Adrenal gland (tissue), 9 donors: ENCODE measurements at regions not wholly inside any gene's neighbourhood (a gene's known extent, or its start where the extent isn't known, plus 50 kb on each side); places are given as distances from the start of the nearest gene placed in this dataset.

Experiments used
- DNase-seq, 7 donors: peaks; one replicate each; pipeline ENCODE4 v3.0.0-alpha.2; 2019 to 2020
- H3K27ac ChIP-seq, 5 donors: fragments of 200-600 bp; sonication (generic) in 4 of 5; 1 replicate in 3 of 5; 2 replicates in 2 of 5; pipeline versions ENCODE4 v1.5.1 to v1.8.0; 2016 to 2020; ENCODE audit warnings: mild to moderate bottlenecking in 1 of 5
- H3K27me3 ChIP-seq: fragments of 200-600 bp; 2 replicates; pipeline ENCODE4 v1.8.0; 2021
- H3K36me3 ChIP-seq, 2 donors: fragments of 200-600 bp; replicated peaks in 1 of 2; 1 replicate in 1 of 2; 2 replicates in 1 of 2; pipeline versions ENCODE4 v1.5.1 to v1.8.0; 2018 to 2022
- H3K4me1 ChIP-seq, 2 donors: fragments of 200-600 bp; replicated peaks in 1 of 2; 1 replicate in 1 of 2; 2 replicates in 1 of 2; pipeline versions ENCODE4 v1.5.1 to v1.8.0; 2018 to 2021
- H3K4me3 ChIP-seq, 4 donors: fragments of 200-600 bp; sonication (generic) in 3 of 4; one replicate each; pipeline ENCODE4 v1.5.1; 2016 to 2018
- H3K9me3 ChIP-seq, 3 donors: fragments of 200-600 bp; sonication (generic) in 1 of 3; replicated peaks in 1 of 3; 1 replicate in 2 of 3; 2 replicates in 1 of 3; pipeline versions ENCODE4 v1.5.1 to v1.8.0; 2016 to 2021
- POLR2A ChIP-seq, 2 donors: fragments of 450-650 bp; IDR thresholded peaks; one replicate each; pipeline ENCODE4 v1.6.1; 2017; ENCODE audit warnings: antibody characterized with exemption in 2 of 2, mild to moderate bottlenecking in 2 of 2, moderate library complexity in 1 of 2
- WGBS, 4 donors: extraction: QIAGEN DNeasy Blood & Tissue Kit in 2 of 4; methylation state at CpG; one replicate each; pipeline versions ENCODE4 v1.1.5 to v1.1.7; 2013 to 2017; 5-methylcytosine and 5-hydroxymethylcytosine counted together
- intact Hi-C, 2 donors: fragments of 100-400 bp; cut with DNase I; formaldehyde crosslinking; loops; one replicate each; pipeline versions ENCODE4 v1.14.1 to v1.15.0; 2022 to 2023
- TF ChIP-seq, protein P1 (sequence below), 6 experiments: fragments of 450-650 bp in 4 of 6; fragments of 200-600 bp in 2 of 6; sonication (generic) in 1 of 6; IDR thresholded peaks; 1 replicate in 5 of 6; 2 replicates in 1 of 6; pipeline versions ENCODE4 v1.5.1 to v1.8.0; 2016 to 2021; ENCODE audit warnings: antibody characterized with exemption in 6 of 6, mild to moderate bottlenecking in 2 of 6, moderate library complexity in 1 of 6
- donor health status: healthy with polysubstance abuse.
- donor health status: Bipolar disorder and iron deficiency.
- donor health status: DM: yes; HTN: yes; CAD: no.
- donor health status: DM: no; HTN: no; CAD: no.
- donor health status: DM: no; HTN: no; CAD: no.

DNA sequence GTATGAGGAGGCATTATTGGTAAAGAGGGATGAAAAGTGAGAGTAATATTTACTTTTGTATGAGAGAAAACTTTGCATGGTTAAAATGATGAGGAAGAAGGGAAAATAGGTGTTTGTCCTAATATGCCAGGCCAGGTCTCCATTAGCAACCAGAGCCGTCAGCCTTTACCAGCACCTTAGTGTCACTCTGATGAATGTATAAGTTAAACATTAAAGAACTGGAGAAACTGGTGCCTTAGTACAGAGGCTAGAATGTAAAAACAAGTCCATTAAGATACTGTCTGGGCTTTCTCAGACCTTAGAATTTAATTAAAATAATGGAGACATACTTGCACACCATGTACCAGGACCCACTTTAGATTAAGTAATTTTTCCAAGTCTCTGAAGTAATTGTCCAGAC is 222.3 kb downstream of the FAM47A start:
- Histone ChIP-seq H3K36me3 (no peaks in the 10 kb centered on the region), H3K9me3 (no peaks in the 10 kb centered on the region), H3K27ac (no peak overlapping the region), H3K4me1 (no peaks in the 10 kb centered on the region), H3K4me3 (no peak overlapping the region), H3K27me3 (peaks cover 5% of the 10 kb centered on the region)
- WGBS, 4 donors, result 50 to 78% (median 72%) methylated on average over 1 of the region's 1 CpG
- TF ChIP-seq, protein P1, sequence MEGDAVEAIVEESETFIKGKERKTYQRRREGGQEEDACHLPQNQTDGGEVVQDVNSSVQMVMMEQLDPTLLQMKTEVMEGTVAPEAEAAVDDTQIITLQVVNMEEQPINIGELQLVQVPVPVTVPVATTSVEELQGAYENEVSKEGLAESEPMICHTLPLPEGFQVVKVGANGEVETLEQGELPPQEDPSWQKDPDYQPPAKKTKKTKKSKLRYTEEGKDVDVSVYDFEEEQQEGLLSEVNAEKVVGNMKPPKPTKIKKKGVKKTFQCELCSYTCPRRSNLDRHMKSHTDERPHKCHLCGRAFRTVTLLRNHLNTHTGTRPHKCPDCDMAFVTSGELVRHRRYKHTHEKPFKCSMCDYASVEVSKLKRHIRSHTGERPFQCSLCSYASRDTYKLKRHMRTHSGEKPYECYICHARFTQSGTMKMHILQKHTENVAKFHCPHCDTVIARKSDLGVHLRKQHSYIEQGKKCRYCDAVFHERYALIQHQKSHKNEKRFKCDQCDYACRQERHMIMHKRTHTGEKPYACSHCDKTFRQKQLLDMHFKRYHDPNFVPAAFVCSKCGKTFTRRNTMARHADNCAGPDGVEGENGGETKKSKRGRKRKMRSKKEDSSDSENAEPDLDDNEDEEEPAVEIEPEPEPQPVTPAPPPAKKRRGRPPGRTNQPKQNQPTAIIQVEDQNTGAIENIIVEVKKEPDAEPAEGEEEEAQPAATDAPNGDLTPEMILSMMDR (IDR thresholded peaks at IDR 0.05), result no peak
- no peak for TF ChIP-seq POLR2A (IDR thresholded peaks at IDR 0.05)
- no peak for DNase-seq
- intact Hi-C loops, result no loop called here

DNA sequence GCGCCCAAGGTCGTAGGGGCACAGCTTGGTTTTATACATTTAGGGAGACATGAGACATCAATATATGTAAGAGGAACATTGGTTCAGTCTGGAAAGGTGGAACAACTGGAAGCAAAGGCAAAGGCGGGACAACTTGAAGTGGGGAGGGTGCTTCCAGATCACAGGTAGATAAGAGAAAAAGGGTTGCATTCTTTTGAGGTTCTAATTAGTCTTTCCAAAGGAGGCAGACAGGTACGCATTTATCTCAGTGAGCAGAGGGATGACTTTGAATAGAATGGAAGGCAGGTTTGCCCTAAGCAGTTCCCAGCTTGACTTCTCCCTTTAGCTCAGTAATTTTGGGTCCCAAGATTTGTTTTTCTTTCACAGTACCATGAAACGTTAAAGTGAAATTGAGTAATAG is 223.2 kb downstream of the FAM47A start:
- Histone ChIP-seq H3K27me3 (peaks cover 5% of the 10 kb centered on the region), H3K9me3 (no peaks in the 10 kb centered on the region), H3K27ac (no peak overlapping the region), H3K4me3 (no peak overlapping the region), H3K4me1 (no peaks in the 10 kb centered on the region), H3K36me3 (no peaks in the 10 kb centered on the region)
- no peak for DNase-seq
- intact Hi-C loops, result no loop called here
- WGBS, 4 donors, result 49 to 65% (median 56%) methylated on average over 5 of the region's 5 CpGs
- no peak for TF ChIP-seq POLR2A (IDR thresholded peaks at IDR 0.05)
- TF ChIP-seq, protein P1 (IDR thresholded peaks at IDR 0.05), result no peak

DNA sequence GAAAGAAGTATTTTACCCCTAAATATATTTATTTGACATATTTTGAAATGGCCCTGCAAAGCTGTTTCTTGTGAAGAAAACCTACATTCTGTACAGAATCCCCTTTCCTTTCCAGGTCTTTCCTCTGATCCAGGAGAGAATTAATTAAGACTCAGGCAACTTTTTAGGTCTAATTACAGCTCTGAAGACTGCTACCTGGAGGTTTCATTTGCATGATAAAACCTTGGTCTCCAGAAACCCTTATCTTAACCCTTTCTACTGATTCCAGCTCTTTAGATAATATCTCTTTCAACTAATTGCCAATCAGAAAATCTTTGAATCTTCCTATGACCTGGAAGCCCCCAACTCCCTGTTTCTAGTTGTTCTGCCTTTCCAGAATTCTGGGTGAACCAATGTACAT is 224.0 kb downstream of the FAM47A start:
- TF ChIP-seq, protein P1 (IDR thresholded peaks at IDR 0.05), result no peak
- no peak for TF ChIP-seq POLR2A (IDR thresholded peaks at IDR 0.05)
- H3K4me1 ChIP-seq, result no peaks in the 10 kb centered on the region

DNA sequence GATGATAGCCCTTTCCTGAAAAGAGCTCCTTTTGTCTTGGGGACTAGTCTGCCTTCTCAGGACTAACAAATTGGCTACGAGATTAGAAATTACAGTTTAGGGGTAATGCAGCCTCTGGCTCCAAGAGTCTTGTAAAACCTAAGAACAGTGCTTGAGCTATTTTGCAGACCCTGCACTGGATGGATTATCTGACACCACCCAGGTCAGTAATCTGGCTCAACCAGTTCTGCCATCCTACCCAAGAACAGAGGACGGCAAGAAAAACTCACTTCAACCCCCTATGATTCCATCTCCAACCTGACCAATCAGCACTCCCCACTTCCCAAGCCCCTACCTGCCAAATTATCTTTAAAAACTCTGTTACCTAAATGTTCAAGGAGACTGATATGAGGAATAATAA is 225.1 kb downstream of the FAM47A start:
- Histone ChIP-seq H3K36me3 (no peaks in the 10 kb centered on the region), H3K27ac (no peak overlapping the region), H3K27me3 (no peaks in the 10 kb centered on the region), H3K9me3 (no peaks in the 10 kb centered on the region), H3K4me3 (no peak overlapping the region), H3K4me1 (no peaks in the 10 kb centered on the region)
- intact Hi-C loops, result no loop called here
- no peak for TF ChIP-seq POLR2A (IDR thresholded peaks at IDR 0.05)
- TF ChIP-seq, protein P1 (IDR thresholded peaks at IDR 0.05), result no peak
- 50 to 58% (median 52%) methylated on average over 2 of the region's 2 CpGs for WGBS, 4 donors
- DNase-seq, result no peak

More for the DNA sequence above, 224.0 kb downstream of the FAM47A start:
- peaks cover 3% of the 10 kb centered on the region for H3K27me3 ChIP-seq
- H3K36me3 ChIP-seq, result no peaks in the 10 kb centered on the region
- no peaks in the 10 kb centered on the region for H3K9me3 ChIP-seq
- no peak for DNase-seq
- intact Hi-C loops, result no loop called here
- no peak overlapping the region for H3K27ac ChIP-seq
- no peak overlapping the region for H3K4me3 ChIP-seq
